SW480 (cell line): ENCODE measurements at regions not wholly inside any gene's neighbourhood (a gene's known extent, or its start where the extent isn't known, plus 50 kb on each side); places are given as distances from the start of the nearest gene placed in this dataset.
"Not testable (repeated sequence)": the region's sequence is repeated elsewhere in the genome, so short reads cannot be mapped to it uniquely, and the experiment has no call there.

ENCODE experiments used
- DNase-seq: peaks from one replicate; pipeline ENCODE4 v3.0.0-alpha.2; 2016; ENCODE audit warnings: low spot score

- DNase-seq = no peak
Observed at GRCh38 chr7:70846208-70846607, 285.7 kb upstream of the GALNT17 start.

- DNase-seq = no peak
Observed at GRCh38 chr7:70849580-70850235, 282.2 kb upstream of the GALNT17 start.

- no peak for DNase-seq
Observed at GRCh38 chr7:70855373-70855772, 276.6 kb upstream of the GALNT17 start.

GRCh38 chr7:70856901-70857630 is 274.9 kb upstream of the GALNT17 start:
- peak; percentile 63 for DNase-seq

- DNase-seq = no peak
Observed at GRCh38 chr7:70857793-70858545, 274.0 kb upstream of the GALNT17 start.

GRCh38 chr7:70867513-70867912 is 264.4 kb upstream of the GALNT17 start:
- DNase-seq = no peak

- DNase-seq = no peak
Observed at GRCh38 chr7:70870349-70870748, 261.6 kb upstream of the GALNT17 start.

GRCh38 chr7:70872188-70872587 is 259.8 kb upstream of the GALNT17 start:
- DNase-seq = no peak

GRCh38 chr7:70881167-70881847 is 250.6 kb upstream of the GALNT17 start:
- DNase-seq = peak; percentile 11

GRCh38 chr7:70883750-70884439 is 248.0 kb upstream of the GALNT17 start:
- no peak for DNase-seq

- no peak for DNase-seq
Observed at GRCh38 chr7:70884440-70884764, 247.5 kb upstream of the GALNT17 start.

- DNase-seq = no peak
Observed at GRCh38 chr7:70884809-70885208, 247.1 kb upstream of the GALNT17 start.

GRCh38 chr7:70886547-70886946 is 245.4 kb upstream of the GALNT17 start:
- DNase-seq = no peak

- DNase-seq = no peak
Observed at GRCh38 chr7:70887186-70887585, 244.8 kb upstream of the GALNT17 start.

- DNase-seq = no peak
Observed at GRCh38 chr7:70890147-70890969, 241.6 kb upstream of the GALNT17 start.

GRCh38 chr7:70893422-70893821 is 238.5 kb upstream of the GALNT17 start:
- DNase-seq = no peak

GRCh38 chr7:70893971-70894715 is 237.8 kb upstream of the GALNT17 start:
- no peak for DNase-seq

- DNase-seq = no peak
Observed at GRCh38 chr7:70894799-70895198, 237.1 kb upstream of the GALNT17 start.

- not testable (repeated sequence) for DNase-seq
Observed at GRCh38 chr7:70895337-70896200, 236.4 kb upstream of the GALNT17 start.
